HG03354 (cell line): ENCODE measurements at regions not wholly inside any gene's neighbourhood (a gene's known extent, or its start where the extent isn't known, plus 50 kb on each side); places are given as distances from the start of the nearest gene placed in this dataset.

Source experiments
- ATAC-seq: cut with Tn5 transposase; IDR thresholded peaks from one replicate; pipeline ENCODE4 v1.9.1; 2021; ENCODE audit warnings: mild to moderate bottlenecking; ENCODE audit not compliant: unreplicated experiment, poor library complexity, severe bottlenecking

GRCh38 chr9:107064378-107064777 lies 201.4 kb downstream of the ZNF462 start:
- ATAC-seq, result no peak

GRCh38 chr9:107065549-107065948 lies 202.6 kb downstream of the ZNF462 start:
- no peak for ATAC-seq

DNA sequence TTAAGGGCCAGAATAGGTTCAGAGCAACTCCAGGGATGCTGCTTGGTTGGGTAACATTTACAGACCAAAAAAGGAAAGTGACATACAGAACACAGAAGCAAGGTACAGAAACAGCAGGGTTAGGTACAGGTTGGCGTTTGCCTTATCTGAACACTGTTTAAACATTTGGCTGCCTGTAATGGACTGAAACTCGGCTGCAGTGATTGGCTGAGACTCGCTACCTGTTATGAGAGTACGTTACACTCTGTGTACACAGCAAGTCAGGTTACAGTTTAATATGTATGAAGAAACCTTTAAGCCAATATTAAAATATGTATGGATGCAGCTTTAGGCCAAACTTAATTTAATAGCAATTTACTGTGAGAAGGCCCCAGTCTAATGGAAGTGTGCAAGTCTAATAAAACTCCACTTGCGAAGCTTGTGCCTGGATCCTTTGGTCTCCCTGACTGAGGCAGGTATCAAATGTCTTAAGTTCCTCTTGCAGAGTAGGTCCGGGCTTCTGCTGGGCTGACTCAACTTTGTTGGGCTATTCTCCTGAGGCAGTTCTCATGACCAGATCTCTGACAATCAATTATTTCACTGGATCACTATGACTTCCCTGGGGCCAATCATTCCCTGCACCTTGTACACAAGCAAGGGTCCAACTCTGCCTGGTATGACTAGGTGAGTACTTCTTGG lies 204.9 kb downstream of the ZNF462 start:
- no peak for ATAC-seq

DNA sequence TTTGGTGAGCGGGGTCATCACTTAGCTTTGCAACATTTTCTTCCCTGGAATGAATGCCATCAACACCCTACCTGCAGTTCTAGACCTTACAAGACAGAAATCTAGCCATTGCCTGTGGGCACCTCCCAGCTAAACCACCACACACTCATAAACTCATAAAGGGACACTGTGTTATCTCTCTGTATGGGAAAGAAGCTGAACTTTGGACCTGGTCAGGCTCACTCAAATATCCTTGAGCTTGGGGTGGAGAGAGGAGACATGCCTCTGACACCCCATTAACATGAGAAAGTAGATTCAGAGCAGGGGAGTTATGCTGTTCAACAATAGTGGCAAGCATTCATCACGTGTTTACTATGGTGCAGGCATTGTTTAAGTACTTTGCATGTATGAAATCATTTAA lies 205.6 kb downstream of the ZNF462 start:
- ATAC-seq, result no peak

GRCh38 chr9:107070586-107070985 lies 207.6 kb downstream of the ZNF462 start:
- no peak for ATAC-seq

DNA sequence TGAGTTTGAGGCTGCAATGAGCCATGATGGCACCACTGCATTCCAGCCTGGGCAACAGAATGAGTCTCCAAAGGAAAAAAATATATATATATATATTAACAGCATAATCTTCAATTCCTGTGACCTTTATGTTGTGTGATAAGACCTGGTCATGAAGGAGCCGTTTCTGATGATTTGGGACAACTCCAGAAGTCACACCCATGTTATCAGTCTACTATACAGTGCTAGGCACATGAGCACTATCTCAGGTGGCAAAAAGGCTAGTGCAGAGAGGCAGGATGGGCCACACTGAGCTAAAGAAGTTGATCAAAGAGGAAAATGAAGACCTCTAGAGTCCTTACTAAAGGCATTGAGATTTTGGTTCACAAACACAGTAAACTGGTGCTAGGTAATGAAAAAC lies 205.0 kb upstream of the RAD23B start:
- ATAC-seq, result no peak

DNA sequence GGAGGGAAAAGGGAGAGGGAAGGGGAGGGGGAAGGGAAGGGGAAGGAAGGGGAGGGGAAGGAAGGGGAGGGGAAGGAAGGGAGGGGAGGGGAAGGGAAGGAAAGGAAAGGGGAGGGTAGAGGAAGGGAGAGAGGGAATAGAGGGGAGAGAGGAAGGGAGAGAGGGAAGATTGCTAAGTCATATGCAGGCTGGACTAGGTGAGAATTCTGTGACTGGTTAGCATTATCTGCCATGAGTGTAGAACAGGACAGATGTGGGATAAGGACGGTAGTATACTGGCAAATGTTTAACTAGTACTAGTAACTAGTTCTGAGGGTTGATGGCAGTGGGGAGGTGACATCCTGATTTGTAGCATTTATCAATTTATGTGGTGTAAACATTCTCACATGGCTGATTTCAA lies 203.5 kb upstream of the RAD23B start:
- no peak for ATAC-seq

- no peak for ATAC-seq
Observed at GRCh38 chr9:107080130-107080529, 202.9 kb upstream of the RAD23B start.

- ATAC-seq, result no peak
Observed at GRCh38 chr9:107086460-107086859, 196.6 kb upstream of the RAD23B start.

GRCh38 chr9:107087222-107087621 lies 195.9 kb upstream of the RAD23B start:
- ATAC-seq, result no peak

DNA sequence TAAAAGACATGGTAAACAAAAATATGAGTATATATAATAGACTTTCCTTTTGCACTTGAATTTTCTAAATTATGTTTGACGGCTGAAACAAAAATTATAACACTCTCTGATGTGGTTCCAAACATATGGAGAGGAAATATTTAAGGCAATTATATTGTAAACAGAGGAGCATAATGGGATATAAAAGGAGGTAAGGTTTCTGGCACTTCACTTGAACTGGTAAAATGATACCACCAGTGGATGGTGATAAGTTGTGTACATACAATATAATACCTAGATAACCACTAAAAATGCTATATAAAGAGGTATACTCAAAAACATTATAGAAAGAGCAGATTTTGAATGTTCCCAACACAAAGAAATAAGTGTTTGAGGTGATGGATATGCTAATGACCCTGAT lies 192.9 kb upstream of the RAD23B start:
- ATAC-seq, result no peak

GRCh38 chr9:107093365-107094060 lies 189.6 kb upstream of the RAD23B start:
- no peak for ATAC-seq

DNA sequence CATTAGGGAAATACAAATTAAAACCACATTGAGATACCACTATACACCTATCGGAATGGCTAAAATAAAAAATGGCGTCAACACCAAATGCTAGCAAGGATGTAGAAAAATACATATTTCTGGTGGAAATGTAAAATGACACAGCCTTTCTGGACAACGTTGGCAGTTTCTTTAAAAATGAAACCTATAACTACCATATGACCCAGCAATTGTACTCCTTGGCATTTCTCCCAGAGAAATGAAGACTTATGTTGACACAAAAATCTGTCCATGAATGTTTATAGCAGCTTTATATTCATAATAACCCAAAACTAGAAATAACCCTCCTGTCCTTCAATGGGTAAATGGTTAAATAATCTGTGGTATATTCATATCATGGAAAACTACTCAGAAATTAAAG lies 188.7 kb upstream of the RAD23B start:
- no peak for ATAC-seq

DNA sequence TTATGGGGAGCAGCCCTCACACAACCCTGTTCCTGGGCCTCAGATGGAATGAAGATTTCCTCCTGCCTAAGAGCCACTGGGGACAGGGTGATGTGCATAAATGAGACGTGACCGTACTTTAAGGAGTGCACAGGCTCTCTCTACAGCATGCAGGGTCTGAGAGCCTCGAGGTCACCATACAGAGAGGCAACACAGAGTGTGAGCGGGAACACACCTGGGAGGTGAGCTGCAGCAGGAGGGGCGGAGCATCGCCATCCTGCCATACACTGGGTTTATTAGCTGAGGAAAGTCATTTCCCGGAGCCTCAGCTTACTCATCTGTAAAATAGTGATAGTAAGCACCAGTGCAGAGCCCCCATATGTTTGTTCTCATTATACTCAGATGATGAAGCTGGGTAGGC lies 182.5 kb upstream of the RAD23B start:
- no peak for ATAC-seq

DNA sequence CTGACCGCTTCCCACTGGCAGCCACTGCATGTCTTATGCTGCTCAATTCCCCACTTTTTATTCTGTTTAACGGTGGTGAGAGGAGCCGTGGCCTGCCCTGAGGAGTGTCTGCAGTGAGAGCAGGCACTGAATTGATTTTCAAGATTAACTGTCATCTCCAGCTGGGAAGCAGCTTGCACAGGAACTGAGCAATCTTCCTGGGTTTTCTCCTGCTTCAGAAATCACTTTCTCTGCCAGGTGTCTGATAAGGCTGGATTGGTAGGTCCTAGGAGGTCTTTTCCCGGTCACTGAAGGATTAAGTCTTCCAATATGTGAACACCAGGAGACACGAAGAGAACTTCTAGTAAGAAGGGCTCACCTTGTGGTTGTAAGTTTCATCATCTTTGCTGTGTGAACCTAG lies 181.1 kb upstream of the RAD23B start:
- ATAC-seq, result no peak

- ATAC-seq, result no peak
Observed at GRCh38 chr9:107103621-107104020, 179.5 kb upstream of the RAD23B start.

- no peak for ATAC-seq
Observed at GRCh38 chr9:107105784-107106183, 177.3 kb upstream of the RAD23B start.

GRCh38 chr9:107106416-107106815 lies 176.7 kb upstream of the RAD23B start:
- ATAC-seq, result no peak

DNA sequence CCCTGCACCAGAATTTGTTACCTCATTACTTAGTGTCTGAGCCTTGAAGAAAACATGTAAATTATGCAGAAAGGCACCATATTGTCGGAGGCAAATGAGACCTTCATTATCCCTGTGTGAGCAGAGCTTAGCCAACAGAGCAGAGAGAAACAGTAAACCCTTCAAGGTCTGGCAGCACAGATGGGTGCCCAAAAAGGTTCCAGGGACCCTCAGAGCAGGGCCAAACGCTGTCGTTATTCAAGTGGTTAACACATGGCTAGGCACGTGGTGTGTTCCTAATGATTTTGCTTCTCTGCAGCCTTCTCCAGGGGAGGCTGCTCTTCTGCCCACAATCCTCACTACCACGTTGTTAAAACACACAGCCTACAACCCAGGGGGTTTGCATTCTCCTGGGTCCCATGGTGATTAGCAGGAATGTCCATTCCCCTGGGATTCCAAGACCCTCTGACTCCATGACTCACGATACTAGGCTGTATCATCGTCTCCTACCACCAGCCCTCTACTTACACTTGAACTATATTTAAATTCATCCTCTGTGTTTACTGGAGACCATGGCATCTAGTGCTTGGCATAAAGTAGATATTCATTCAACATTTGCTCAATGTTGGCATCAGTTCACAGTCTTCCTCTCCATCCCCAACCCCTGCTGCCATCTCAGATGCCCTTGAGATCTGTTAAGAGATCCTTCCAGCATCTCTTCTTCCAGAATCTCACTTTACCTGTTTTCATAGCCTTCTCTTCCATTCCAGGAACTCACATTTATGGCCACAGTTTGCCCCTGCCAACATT lies 174.5 kb upstream of the RAD23B start:
- no peak for ATAC-seq

- ATAC-seq, result no peak
Observed at GRCh38 chr9:107109324-107109723, 173.8 kb upstream of the RAD23B start.

- ATAC-seq, result no peak
Observed at GRCh38 chr9:107110153-107110552, 172.9 kb upstream of the RAD23B start.
